SU-DHL-6 (cell line): ENCODE measurements at regions not wholly inside any gene's neighbourhood (a gene's known extent, or its start where the extent isn't known, plus 50 kb on each side); places are given as distances from the start of the nearest gene placed in this dataset.

Experiments
- CTCF ChIP-seq: fragments of 200-600 bp; sonication (generic); IDR thresholded peaks from one replicate; pipeline ENCODE4 v1.5.1; 2017; ENCODE audit warnings: antibody characterized with exemption, mild to moderate bottlenecking, low read length, moderate library complexity; ENCODE audit not compliant: insufficient read depth, poor library complexity, severe bottlenecking
- EZH2phosphoT487 ChIP-seq: fragments of 200-600 bp; sonication (generic), shearing (Covaris generic); conservative IDR thresholded peaks from 2 replicates; pipeline ENCODE4 v1.6.1; 2018; ENCODE audit warnings: mild to moderate bottlenecking, antibody characterized with exemption, low read length, moderate library complexity, mixed read lengths

GRCh38 chr2:8217468-8218030, 464.3 kb upstream of the ID2 start:
- TF ChIP-seq CTCF (no peak), EZH2phosphoT487 (no peak)
